ENCODE measurements at regions not wholly inside any gene's neighbourhood (a gene's known extent, or its start where the extent isn't known, plus 50 kb on each side); places are given as distances from the start of the nearest gene placed in this dataset.

- DNase-seq: no peak
- peaks cover 8% of the 10 kb centered on the region for H3K9me3 Mint-ChIP-seq
- no peaks in the 10 kb centered on the region for H3K27me3 Mint-ChIP-seq
- H3K27ac Mint-ChIP-seq: no peak overlapping the region
- H3K4me3 Mint-ChIP-seq: no peak overlapping the region
- peaks cover 69% of the 10 kb centered on the region for H3K4me1 Mint-ChIP-seq (ENCODE audit: low read depth)
- H3K36me3 Mint-ChIP-seq (ENCODE audit: low read depth): peaks cover 9% of the 10 kb centered on the region
Measured at GRCh38 chr6:24987446-24988115, 51.8 kb upstream of the RIPOR2 start.

- Mint-ChIP-seq H3K27me3 (no peaks in the 10 kb centered on the region), H3K4me1 (ENCODE audit: low read depth) (peaks cover 72% of the 10 kb centered on the region), H3K36me3 (ENCODE audit: low read depth) (peaks cover 11% of the 10 kb centered on the region), H3K4me3 (no peak overlapping the region), H3K27ac (no peak overlapping the region), H3K9me3 (peaks cover 13% of the 10 kb centered on the region)
- DNase-seq: no peak
Measured at GRCh38 chr6:24988562-24988961, 52.8 kb upstream of the RIPOR2 start.

GRCh38 chr6:24990236-24990845, 54.6 kb upstream of the RIPOR2 start:
- Mint-ChIP-seq H3K27ac (peak overlapping the region; percentile 54), H3K36me3 (ENCODE audit: low read depth) (peaks cover 11% of the 10 kb centered on the region), H3K4me1 (ENCODE audit: low read depth) (peaks cover 75% of the 10 kb centered on the region), H3K9me3 (peaks cover 13% of the 10 kb centered on the region), H3K4me3 (no peak overlapping the region), H3K27me3 (no peaks in the 10 kb centered on the region)
- DNase-seq: no peak

- H3K4me1 Mint-ChIP-seq (ENCODE audit: low read depth): peaks cover 69% of the 10 kb centered on the region
- H3K36me3 Mint-ChIP-seq (ENCODE audit: low read depth): peaks cover 11% of the 10 kb centered on the region
- peaks cover 13% of the 10 kb centered on the region for H3K9me3 Mint-ChIP-seq
- H3K4me3 Mint-ChIP-seq: peak overlapping the region; percentile 26
- no peaks in the 10 kb centered on the region for H3K27me3 Mint-ChIP-seq
- no peak for DNase-seq
- peak overlapping the region; percentile 90 for H3K27ac Mint-ChIP-seq
Measured at GRCh38 chr6:24990944-24991809, 55.4 kb upstream of the RIPOR2 start.

GRCh38 chr6:24991810-24992467, 56.2 kb upstream of the RIPOR2 start:
- peak overlapping the region; percentile 26 for H3K4me3 Mint-ChIP-seq
- H3K4me1 Mint-ChIP-seq (ENCODE audit: low read depth): peaks cover 69% of the 10 kb centered on the region
- peak; percentile 68 for DNase-seq
- peaks cover 13% of the 10 kb centered on the region for H3K9me3 Mint-ChIP-seq
- H3K27me3 Mint-ChIP-seq: no peaks in the 10 kb centered on the region
- H3K36me3 Mint-ChIP-seq (ENCODE audit: low read depth): peaks cover 7% of the 10 kb centered on the region
- peak overlapping the region; percentile 90 for H3K27ac Mint-ChIP-seq

- H3K9me3 Mint-ChIP-seq: peaks cover 4% of the 10 kb centered on the region
- no peak overlapping the region for H3K4me3 Mint-ChIP-seq
- H3K27ac Mint-ChIP-seq: no peak overlapping the region
- H3K4me1 Mint-ChIP-seq (ENCODE audit: low read depth): peaks cover 82% of the 10 kb centered on the region
- H3K27me3 Mint-ChIP-seq: no peaks in the 10 kb centered on the region
- DNase-seq: no peak
- peaks cover 1% of the 10 kb centered on the region for H3K36me3 Mint-ChIP-seq (ENCODE audit: low read depth)
Measured at GRCh38 chr6:24994812-24995211, 59.1 kb upstream of the RIPOR2 start.

- no peak overlapping the region for H3K27ac Mint-ChIP-seq
- peaks cover 1% of the 10 kb centered on the region for H3K36me3 Mint-ChIP-seq (ENCODE audit: low read depth)
- DNase-seq: no peak
- H3K4me3 Mint-ChIP-seq: no peak overlapping the region
- no peaks in the 10 kb centered on the region for H3K27me3 Mint-ChIP-seq
- peaks cover 4% of the 10 kb centered on the region for H3K9me3 Mint-ChIP-seq
- peaks cover 83% of the 10 kb centered on the region for H3K4me1 Mint-ChIP-seq (ENCODE audit: low read depth)
Measured at GRCh38 chr6:24995270-24995669, 59.5 kb upstream of the RIPOR2 start.

GRCh38 chr6:24996269-24996836, 60.6 kb upstream of the RIPOR2 start:
- Mint-ChIP-seq H3K36me3 (ENCODE audit: low read depth) (peaks cover 1% of the 10 kb centered on the region), H3K27ac (peak overlapping the region; percentile 9)

GRCh38 chr6:24997231-24997630, 61.5 kb upstream of the RIPOR2 start:
- Mint-ChIP-seq H3K27ac (no peak overlapping the region), H3K9me3 (peaks cover 4% of the 10 kb centered on the region), H3K4me1 (ENCODE audit: low read depth) (peaks cover 68% of the 10 kb centered on the region), H3K4me3 (no peak overlapping the region), H3K36me3 (ENCODE audit: low read depth) (peaks cover 1% of the 10 kb centered on the region), H3K27me3 (no peaks in the 10 kb centered on the region)
- no peak for DNase-seq

More at GRCh38 chr6:24996269-24996836, 60.6 kb upstream of the RIPOR2 start:
- Mint-ChIP-seq H3K4me3 (no peak overlapping the region), H3K27me3 (no peaks in the 10 kb centered on the region), H3K9me3 (peaks cover 4% of the 10 kb centered on the region), H3K4me1 (ENCODE audit: low read depth) (peaks cover 76% of the 10 kb centered on the region)
- DNase-seq: no peak

GRCh38 chr6:24997905-24998304, 62.1 kb upstream of the RIPOR2 start:
- H3K36me3 Mint-ChIP-seq (ENCODE audit: low read depth): peaks cover 1% of the 10 kb centered on the region
- peaks cover 73% of the 10 kb centered on the region for H3K4me1 Mint-ChIP-seq (ENCODE audit: low read depth)
- no peaks in the 10 kb centered on the region for H3K27me3 Mint-ChIP-seq
- H3K27ac Mint-ChIP-seq: no peak overlapping the region
- H3K9me3 Mint-ChIP-seq: peaks cover 4% of the 10 kb centered on the region
- DNase-seq: no peak
- H3K4me3 Mint-ChIP-seq: no peak overlapping the region

GRCh38 chr6:25002326-25003091, 66.7 kb upstream of the RIPOR2 start:
- H3K4me1 Mint-ChIP-seq (ENCODE audit: low read depth): peaks cover 77% of the 10 kb centered on the region
- no peak overlapping the region for H3K4me3 Mint-ChIP-seq
- no peaks in the 10 kb centered on the region for H3K36me3 Mint-ChIP-seq (ENCODE audit: low read depth)
- H3K27me3 Mint-ChIP-seq: no peaks in the 10 kb centered on the region
- no peaks in the 10 kb centered on the region for H3K9me3 Mint-ChIP-seq
- no peak for DNase-seq
- H3K27ac Mint-ChIP-seq: no peak overlapping the region

GRCh38 chr6:25004357-25004756, 68.6 kb upstream of the RIPOR2 start:
- Mint-ChIP-seq H3K4me3 (no peak overlapping the region), H3K9me3 (no peaks in the 10 kb centered on the region), H3K4me1 (ENCODE audit: low read depth) (peaks cover 77% of the 10 kb centered on the region), H3K36me3 (ENCODE audit: low read depth) (no peaks in the 10 kb centered on the region), H3K27me3 (no peaks in the 10 kb centered on the region), H3K27ac (no peak overlapping the region)
- DNase-seq: no peak

- peaks cover 78% of the 10 kb centered on the region for H3K4me1 Mint-ChIP-seq (ENCODE audit: low read depth)
- H3K27me3 Mint-ChIP-seq: no peaks in the 10 kb centered on the region
- DNase-seq: no peak
- no peaks in the 10 kb centered on the region for H3K9me3 Mint-ChIP-seq
- no peak overlapping the region for H3K27ac Mint-ChIP-seq
- no peak overlapping the region for H3K4me3 Mint-ChIP-seq
- H3K36me3 Mint-ChIP-seq (ENCODE audit: low read depth): no peaks in the 10 kb centered on the region
Measured at GRCh38 chr6:25005010-25005409, 69.2 kb upstream of the RIPOR2 start.
